GOT3 (cell line): ENCODE measurements at regions not wholly inside any gene's neighbourhood (a gene's known extent, or its start where the extent isn't known, plus 50 kb on each side); places are given as distances from the start of the nearest gene placed in this dataset.

Experiments
- DNase-seq: peaks from one replicate; lab custom pipeline; 2025; ENCODE audit warnings: mixed read lengths; lab: John Stamatoyannopoulos, UW

DNA sequence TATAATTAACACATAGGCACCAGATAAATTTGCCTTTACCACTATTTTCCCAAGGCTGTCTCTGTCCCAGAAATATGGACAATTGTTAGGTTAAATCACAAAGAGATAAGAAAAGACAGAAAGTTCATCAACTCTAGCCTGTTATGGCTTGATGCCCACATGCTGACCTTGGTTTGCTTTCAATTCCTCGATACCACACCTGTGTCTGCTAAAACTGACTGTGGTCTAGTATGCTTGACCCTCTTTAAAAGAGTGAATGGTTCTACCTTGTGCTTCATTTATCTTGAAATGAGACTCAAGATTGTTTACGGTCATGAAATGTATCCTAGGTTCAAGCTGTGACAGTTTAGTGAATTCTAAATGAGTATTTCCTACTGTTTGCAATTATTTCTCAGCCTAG lies 909.0 kb upstream of the LRRTM1 start:
- DNase-seq = no peak

DNA sequence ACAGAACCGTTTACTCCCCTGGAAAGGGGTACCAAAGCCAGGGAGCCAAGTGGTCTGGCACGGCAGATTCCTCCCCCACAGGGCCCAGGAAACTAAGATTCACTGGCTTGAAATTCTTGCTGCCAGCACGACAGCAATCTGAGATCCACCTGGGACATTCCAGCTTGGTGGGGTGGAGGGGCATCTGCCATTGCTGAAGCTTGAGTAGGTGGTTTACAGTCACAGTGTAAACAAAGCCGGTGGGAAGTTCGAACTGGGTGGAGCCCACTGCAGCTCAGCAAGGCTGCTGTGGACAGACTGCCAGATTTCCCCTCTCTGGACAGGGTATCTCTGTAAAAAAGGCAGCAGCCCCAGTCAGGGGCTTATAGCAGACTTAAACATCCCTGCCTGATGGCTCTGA lies 901.7 kb upstream of the LRRTM1 start:
- DNase-seq = no peak

GRCh38 chr2:81196933-81197628 lies 892.5 kb upstream of the LRRTM1 start:
- no peak for DNase-seq

DNA sequence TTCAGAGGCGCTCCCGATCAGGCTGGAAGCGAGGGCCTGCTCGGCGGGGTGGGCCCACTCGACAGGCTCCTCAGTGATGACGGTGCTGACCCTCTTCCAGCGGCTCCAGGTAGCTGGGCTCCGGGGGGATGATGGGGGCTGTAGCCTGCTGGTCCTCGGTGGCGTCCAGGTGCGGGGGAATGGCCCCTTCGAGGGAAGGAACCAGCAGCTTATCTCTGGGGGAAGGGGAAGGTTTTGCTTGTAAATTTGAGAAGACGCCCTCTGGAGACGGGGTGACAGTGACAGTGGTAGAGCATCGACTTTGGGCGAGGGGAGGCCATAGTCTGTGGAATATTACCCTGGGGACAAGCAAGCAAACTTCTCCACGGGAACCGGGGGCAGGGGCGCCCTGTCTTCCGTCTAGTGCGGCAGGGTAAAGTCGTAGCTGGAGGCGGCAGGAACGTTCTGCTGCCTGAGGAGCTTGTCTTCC lies 891.9 kb upstream of the LRRTM1 start:
- no peak for DNase-seq

DNA sequence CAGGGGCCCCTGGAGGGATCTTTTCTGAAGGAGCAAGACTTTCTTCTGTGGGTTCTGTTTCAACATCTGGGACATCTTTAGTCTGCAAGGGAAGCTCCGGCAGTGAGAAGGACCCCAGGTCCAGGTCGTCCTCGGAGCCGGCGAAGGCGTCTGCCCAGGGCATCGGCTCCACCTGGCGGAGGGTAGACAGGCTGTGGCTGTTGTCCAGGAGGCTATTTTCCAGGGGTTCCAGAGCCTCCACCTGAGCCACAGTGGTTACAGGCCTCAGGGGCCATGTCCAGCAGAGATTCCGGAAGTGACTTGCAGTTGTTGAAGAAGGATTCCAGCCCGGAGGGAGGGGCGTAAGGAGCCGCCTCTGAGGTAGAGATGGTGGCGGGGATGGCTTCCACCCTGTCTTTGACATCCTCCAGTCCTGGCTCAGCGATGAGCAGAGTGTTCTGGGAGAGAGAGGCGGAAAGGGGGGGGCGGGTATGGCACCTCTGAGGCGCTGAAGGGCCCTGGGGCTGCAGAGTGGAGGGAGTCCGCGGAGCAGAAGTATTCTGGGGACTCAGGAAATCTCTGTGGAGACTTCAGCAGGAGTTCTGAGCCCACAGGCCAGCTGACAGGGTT lies 891.3 kb upstream of the LRRTM1 start:
- no peak for DNase-seq

DNA sequence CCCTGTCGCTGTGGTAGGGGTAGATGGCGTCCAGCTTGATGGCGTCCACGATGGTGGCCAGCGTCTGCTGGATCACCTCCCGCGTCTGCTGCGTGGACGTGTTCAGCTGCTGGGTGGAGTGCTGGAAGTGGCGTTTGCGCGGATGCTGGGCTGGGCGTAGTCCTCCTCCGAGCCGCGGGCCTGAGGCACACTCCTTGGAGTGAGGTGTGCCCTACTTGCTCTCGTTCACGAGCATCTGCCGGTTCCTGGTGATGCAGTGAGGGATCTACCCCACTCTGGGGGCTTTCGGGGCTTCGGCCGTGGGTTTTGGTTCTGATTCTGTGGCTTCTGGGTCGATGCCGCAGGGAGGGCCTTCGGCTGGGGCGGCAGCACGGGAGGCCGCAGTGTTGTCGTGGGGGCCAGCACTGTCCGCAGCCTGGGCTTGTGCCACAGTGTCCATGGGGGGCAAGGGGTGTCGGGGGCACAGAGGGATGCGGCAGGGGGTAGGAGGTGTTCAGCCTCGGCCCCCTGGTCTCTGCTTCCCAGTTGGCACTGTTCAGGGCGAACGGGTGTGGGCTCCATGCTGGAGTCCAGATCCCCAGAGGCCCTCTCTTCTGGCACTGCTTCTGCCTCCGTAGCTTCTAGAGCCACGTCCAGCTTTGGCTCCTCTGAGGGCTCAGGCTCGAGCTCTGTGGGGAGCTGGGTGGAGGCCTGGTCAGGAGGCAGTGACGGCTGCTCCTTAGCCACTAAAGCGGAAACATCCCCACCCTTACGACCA lies 890.6 kb upstream of the LRRTM1 start:
- DNase-seq = no peak

DNA sequence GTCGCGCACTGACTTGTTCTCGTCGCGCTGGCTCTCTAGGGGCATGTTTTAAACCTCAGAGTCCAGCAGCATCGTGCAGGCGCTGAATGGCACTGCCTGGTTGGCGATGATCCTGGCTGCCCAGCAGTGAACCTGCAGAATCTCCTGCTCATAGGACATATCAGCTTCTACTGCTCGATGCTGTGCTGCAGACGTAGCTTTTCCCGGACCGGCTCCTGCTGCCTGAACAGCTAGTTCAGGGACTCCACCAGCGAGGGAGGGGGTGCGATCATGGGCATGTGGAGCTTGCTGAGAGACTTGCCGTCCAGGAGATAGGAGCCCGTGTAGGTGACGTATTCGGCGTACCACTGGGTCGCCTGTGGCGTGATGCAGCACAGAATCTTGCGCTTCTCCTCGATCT lies 890.0 kb upstream of the LRRTM1 start:
- DNase-seq = no peak

DNA sequence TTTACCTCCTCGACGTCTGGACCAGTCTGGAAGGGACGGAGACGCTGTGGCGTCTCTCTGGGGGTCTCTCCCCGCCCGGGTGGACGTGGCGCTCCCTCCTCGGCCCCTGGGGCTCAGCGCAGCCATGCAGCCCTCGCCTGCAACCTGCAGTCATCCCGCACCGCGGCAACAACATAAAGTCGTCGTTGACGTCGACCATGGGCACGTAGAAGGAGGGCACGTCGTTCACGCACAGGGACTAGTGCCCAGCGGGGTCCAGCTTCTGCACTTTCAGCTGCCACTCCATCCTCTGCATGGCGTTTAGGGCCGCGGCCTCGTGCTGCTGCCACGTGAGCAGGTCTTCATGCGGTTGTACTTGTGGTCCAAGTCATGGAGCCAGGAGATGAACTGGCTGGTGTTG lies 889.6 kb upstream of the LRRTM1 start:
- no peak for DNase-seq

GRCh38 chr2:81181845-81182244 lies 877.3 kb upstream of the LRRTM1 start:
- DNase-seq = no peak

DNA sequence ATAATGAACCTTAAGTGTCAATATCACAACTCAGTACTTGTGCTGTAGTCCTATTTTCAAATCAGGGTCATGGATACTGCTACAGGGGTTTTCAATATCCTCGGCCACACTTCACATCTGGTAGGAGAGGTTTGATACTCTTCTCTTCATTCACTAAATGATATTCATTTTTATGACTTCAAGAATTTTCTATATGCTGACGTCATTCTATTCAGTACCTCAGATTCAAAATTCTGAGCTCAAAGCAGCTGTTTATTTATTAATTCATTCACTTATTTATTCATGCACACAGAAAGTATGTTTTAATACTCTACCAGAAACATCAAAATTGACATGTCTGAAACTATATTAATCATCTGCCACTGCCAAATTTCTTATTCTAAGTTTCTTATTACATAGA lies 866.9 kb upstream of the LRRTM1 start:
- no peak for DNase-seq

DNA sequence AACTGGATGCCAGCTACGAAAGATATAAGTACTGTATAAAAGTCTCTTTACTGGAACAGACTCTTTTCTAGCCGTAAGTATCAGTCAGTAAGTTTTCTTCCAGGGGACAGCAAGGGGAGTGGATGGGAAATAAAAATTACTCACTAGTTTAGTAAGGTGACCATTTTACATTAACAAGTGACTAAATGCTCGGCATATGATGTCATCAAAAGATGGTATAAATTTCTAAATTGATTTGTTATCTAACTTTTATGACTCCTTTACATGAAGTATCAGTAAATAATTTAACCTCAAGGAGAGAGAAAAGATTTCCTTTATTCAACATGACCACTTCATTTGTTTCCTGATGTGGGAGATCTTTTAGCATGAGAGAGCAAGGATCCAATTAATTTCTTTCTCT lies 859.0 kb upstream of the LRRTM1 start:
- no peak for DNase-seq

- no peak for DNase-seq
Observed at GRCh38 chr2:81158505-81158904, 854.0 kb upstream of the LRRTM1 start.

- DNase-seq = no peak
Observed at GRCh38 chr2:81148323-81148722, 843.8 kb upstream of the LRRTM1 start.

GRCh38 chr2:81136296-81136695 lies 831.7 kb upstream of the LRRTM1 start:
- DNase-seq = no peak

DNA sequence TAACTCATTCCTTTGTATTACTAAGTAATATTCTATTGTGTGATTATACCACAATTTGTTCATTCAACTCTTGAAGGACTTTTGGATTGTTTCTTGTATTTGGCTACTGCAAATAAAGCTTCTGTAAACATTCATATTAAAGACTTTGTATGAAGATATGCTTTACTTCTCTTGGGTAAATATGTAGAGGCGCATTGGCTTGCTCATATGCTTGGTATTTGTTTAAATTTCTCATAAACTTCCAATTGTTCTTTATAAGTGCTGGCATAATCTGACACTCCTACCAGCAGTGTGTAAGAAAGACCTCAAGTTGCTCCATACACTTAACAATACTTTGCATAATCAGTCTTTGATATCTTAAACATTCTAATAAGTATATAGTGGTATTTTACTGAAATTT lies 792.8 kb upstream of the LRRTM1 start:
- no peak for DNase-seq

DNA sequence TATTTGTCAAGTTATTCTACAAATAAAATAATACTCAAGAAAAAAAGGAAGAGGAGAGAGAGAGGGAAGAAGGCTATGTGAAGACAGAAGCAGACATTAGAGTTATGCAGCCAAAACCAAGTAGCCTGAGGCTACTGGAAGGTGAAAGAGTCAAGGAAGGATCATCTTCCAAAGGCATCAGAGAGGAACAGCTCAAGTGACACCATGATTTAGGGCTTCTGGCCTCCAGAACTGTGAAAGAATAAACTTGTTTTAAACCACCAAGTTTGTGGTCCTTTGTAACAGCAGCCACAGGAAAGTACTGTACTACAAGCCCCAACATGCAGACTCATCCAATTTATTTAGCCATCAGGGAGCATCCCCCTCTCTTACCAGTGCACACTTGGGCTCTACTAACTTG lies 788.5 kb upstream of the LRRTM1 start:
- no peak for DNase-seq

- no peak for DNase-seq
Observed at GRCh38 chr2:81087646-81088045, 783.1 kb upstream of the LRRTM1 start.

DNA sequence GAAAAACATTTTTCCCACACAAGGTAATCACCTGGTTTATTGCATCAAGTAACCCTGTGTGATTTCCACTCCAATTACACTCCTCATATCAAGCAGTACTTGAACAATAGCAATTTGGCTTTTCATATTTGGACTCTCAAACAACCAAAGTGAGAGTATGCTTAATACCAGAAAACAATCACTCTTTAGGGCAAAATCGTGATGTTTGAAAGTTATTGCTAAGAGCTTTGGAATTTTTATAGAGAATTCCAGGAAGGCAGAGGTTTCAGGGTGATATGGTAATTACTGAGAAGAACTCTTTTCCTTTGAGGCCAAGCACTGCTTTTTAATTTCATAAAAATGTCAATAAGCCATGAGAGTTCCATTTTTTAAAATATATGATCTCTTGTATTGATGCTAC lies 779.5 kb upstream of the LRRTM1 start:
- no peak for DNase-seq

GRCh38 chr2:81078631-81079030 lies 774.1 kb upstream of the LRRTM1 start:
- no peak for DNase-seq

GRCh38 chr2:81078102-81078501 lies 773.5 kb upstream of the LRRTM1 start:
- DNase-seq = no peak

GRCh38 chr2:81077396-81077795 lies 772.8 kb upstream of the LRRTM1 start:
- DNase-seq = no peak

DNA sequence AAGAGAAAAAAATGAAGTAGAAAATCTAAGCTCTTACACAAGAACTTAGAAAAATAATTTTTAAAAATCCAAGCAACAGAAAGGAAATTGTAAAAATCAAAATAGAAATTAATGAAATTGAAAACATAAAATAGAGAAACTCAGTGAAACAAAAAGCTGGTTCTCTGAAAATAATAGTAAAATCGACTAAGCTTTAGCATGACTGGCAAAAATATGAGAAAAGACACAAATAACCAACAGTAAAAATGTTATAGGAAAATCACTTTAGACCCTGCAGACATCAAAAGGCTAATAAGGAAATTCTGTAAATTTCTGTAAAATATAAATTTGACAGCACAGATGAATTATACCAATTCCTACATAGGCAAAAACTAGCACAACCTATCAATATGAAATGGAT lies 768.9 kb upstream of the LRRTM1 start:
- DNase-seq = no peak

- no peak for DNase-seq
Observed at GRCh38 chr2:81068144-81068543, 763.6 kb upstream of the LRRTM1 start.
